Esophagus muscularis mucosa (tissue), 4 donors: ENCODE measurements at regions not wholly inside any gene's neighbourhood (a gene's known extent, or its start where the extent isn't known, plus 50 kb on each side); places are given as distances from the start of the nearest gene placed in this dataset.

Experiments used
- CTCF ChIP-seq, 3 experiments: fragments of 200-600 bp in 2 of 3; fragments of 450-650 bp in 1 of 3; sonication (generic) in 2 of 3; IDR thresholded peaks; one replicate each; pipeline ENCODE4 v1.5.1; 2017 to 2019; ENCODE audit warnings: antibody characterized with exemption in 3 of 3, mild to moderate bottlenecking in 2 of 3, moderate library complexity in 1 of 3
- EP300 ChIP-seq: sonication (generic); formaldehyde crosslinking; IDR thresholded peaks from one replicate; pipeline ENCODE4 v1.6.1; 2017; ENCODE audit warnings: antibody characterized with exemption
- POLR2A ChIP-seq: fragments of 450-650 bp; IDR thresholded peaks from one replicate; pipeline ENCODE4 v1.6.1; 2017; ENCODE audit warnings: antibody characterized with exemption, moderate library complexity, mild to moderate bottlenecking, low read depth
- POLR2AphosphoS5 ChIP-seq, 2 donors: sonication (generic); formaldehyde crosslinking; IDR thresholded peaks; one replicate each; pipeline ENCODE4 v1.6.1; 2017; ENCODE audit warnings: antibody characterized with exemption in 2 of 2

GRCh38 chr4:111362941-111363361 lies 740.1 kb upstream of the PITX2 start:
- TF ChIP-seq POLR2A (no peak), CTCF (IDR thresholded peaks at IDR 0.05) (no peak), EP300 (no peak), POLR2AphosphoS5 (IDR thresholded peaks at IDR 0.05) (no peak)
